HUDEP-2 (cell line): ENCODE measurements at regions not wholly inside any gene's neighbourhood (a gene's known extent, or its start where the extent isn't known, plus 50 kb on each side); places are given as distances from the start of the nearest gene placed in this dataset.
A peak's percentile ranks its signal among the peaks of the same experiment; 100 is the strongest.

Experiments
- DNase-seq, 76 experiments: peaks; one replicate each; lab custom pipeline; 2025; ENCODE audit not compliant: unreplicated experiment in 76 of 76; lab: John Stamatoyannopoulos, UW

DNA sequence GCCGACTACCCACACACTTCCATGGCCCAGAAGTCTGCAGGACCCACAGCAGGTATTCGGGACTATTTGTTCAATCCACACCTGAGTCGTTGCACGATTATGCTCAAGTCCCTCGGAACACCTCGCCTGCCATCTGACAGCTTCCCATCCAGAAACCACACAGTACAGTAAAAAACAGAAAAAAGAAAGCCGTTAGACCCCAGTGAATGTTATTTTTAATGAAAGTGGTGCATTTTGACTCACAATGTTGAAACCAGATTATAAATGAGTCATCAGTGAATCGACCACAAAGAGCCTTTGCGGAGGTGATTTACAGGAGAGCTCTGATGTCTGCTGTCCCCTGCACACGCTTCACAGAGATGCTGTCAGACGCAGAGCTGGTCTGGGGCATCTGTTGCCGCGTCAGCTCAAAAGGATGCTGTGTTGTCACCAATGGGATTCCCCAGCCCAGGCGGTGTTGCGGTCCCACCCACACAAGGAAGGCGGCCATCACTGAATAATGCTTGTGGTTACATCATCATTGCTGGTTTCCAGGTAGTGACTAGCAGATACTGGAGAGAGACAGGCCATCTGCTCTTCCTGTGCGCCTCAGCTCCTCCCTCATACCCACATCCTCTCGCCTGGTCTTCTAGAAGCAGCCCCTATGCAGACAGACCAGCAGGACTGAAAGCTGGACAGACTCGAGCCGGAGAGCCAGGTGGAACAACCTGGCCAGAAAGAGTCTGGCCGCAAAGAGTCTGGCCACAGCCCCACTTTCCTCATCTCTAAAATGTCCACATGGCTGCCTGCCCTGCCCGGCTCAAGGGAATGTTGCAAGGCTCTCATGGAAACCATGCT lies 116.8 kb downstream of the TOMM20 start:
- DNase-seq, result peak in 7 of 76 experiments; percentile 2 to 33 (median 15)

DNA sequence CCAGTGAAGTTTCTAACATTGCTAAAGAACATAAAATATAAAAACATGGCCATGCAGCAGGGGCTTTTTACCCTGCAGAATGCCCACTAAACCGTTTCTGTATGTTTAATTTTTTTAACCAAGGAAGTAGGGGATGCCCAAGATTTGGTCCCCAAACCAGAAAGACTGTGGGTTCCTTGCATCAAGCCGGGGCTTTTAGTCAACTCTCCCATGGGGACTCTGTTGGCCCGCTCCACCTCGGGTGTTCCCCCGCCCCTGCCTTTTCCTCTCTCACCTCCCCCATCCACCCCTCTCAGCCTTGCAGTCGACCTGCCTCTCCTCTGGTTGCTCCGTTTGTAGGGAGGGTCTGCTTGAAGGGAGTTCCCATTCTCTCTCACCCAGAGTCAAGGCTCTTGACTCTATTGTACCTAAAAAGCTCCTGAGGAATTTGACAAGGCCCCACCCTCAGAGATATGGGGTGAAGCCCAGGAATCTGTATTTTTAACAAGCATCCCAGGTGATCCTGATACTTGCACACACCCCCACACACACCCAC lies 117.5 kb downstream of the TOMM20 start:
- DNase-seq, result no peak

DNA sequence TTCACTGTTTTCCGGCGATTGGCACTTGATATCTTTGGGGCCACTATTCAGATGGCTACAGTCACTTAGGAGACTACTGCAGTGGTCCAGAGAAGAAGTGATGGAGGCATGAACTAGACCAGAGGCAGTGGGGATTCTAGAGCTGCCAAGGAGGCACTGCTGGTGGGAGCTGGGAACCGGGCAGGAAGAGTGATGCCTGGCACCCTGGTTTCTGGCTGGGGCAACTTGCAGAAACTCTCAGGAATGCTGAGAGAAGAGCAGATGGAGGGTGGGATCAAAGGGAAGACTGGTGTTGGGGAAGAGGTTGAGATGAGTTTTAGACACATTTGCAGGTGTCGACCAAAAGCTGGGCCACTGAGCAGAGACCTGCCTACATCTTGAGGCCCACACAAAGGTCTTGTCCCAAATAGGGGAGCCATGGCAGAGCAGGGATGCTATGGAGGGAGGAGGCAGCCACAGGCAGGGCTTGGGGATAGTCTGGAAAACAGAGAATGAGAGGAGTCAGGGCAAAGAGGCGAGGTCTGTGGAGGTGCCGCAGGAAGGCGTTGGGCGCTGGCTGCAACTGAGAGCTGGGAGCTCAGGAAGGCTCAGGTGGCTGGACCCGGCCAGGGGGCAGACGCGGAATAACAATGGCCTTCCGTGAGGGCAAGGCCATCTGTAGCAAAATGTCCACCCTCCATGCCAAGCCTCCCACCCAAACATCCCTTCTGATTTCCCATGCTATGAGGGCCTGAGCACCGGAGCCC lies 118.9 kb downstream of the TOMM20 start:
- DNase-seq, result no peak

DNA sequence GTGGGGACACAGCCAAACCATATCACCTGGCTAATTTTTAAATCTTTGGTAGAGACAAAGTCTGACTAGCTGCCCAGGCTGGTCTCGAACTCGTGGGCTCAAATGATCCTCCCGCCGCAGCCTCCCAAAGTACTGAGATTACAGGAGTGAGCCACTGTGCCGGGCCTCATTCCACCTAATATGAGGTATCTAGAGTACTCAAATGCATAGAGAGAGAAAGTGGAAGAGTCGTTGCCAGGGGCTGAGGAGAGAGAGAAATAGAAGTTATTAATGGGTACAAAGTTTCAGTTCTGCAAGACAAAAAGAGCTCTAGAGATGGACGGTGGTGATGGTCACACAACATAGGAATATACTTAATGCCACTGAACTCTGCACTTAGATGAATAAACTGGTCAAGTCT lies 119.6 kb downstream of the TOMM20 start:
- no peak for DNase-seq

DNA sequence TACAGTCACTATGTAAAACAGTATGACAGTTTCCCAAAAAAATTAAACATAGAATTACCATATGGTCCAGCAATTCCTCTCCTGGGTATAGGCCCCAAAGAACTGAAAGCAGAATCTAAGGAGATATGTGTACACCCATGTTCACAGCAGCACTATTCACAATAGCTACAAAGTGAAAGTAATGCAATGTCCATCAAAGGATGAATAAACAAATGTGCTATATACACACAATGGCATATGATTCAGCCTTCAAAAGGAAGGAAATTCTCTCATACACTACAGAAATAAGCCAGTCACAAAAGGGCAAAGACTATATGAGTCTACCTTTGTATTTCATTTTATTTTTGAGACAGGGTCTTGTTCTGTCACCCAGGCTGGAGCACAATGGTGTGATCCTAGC lies 120.4 kb downstream of the TOMM20 start:
- no peak for DNase-seq

DNA sequence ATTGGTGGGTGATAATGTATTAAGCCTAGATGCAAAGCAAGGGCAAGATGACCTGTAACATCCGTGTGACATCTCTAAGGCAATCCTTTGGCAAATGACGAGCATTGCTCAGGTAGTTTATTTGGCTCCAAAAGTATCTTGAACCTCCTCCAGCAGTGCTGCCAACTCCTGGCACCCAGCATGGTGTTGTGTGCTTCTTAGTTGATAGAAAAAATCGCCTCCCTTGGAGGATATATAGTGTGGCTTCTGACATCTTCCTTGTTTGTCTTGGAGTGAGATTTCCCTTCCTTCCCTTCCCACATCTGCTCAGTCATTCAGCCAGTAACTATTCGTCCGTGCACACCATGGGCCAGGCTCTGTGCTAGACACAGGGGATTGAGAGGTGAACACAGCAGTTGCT lies 121.8 kb downstream of the TOMM20 start:
- no peak for DNase-seq

DNA sequence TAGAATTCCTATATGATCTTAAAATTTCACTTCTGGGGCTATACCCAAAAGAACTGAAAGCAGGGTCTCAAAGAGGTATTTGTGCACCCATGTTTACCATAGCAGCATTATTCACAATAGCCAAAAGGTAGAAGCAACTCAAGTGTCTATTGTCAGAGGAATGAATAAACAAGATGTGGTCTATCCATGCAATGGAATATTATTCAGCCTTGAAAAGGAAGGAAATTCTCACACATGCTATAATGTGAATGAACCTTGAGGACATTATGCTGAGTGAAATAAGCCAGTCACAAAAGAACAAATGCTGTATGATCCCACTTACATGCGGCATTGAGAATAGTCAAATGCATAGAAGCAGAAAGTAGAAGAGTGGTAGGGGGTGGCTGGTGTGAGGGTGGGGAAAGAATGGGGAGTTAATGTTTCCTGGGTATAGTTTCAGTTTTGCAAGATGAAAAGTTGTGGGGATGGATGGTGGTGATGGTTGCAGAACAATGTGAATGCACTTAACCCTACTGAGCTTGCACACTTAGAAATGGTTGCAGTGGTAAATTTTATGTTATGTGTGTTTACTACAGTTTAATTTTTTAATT lies 122.4 kb downstream of the TOMM20 start:
- DNase-seq, result no peak

DNA sequence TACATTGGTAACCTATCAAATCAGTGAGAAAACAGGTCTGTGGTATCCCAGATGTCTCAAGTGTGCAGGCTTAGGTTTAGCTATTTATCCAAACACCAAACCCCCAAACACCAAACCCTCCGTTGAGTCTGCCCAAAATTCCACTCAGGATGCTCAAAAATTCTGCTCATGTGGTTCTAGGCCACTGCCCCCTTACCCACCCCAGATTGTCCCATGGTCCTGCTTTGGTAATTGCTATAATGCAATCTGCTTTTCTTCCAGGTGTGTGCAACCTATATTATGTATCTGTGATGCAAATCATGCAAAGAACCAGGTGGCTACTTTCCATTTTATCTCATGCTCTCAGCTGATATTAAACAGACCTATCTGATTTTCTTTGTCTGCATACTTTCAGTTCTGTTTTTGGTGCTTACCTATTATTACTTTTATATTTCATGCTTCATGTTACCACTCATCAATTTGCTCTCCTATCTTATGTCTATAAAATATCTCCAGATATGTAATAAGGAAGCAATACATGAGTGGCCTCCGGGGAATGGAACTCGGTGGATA lies 123.7 kb downstream of the TOMM20 start:
- DNase-seq, result no peak

DNA sequence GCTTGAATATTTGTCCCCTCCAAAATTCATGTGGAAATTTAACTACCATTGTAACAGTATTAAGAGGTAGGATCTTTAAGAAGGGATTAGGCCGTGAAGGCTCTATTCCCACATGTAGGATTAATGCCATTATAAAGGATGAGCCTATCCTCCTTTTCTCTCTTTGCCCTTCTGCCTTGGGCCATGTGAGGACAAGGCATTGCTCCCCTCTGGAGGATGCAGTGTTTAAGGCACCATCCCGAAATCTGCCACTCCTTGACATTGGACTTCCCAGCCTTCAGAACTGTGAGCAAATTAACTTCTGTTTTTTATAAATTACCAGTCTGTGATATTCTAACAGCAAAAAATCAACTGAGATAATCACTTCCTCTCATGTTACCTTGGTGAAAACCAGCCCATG lies 124.4 kb downstream of the TOMM20 start:
- no peak for DNase-seq

DNA sequence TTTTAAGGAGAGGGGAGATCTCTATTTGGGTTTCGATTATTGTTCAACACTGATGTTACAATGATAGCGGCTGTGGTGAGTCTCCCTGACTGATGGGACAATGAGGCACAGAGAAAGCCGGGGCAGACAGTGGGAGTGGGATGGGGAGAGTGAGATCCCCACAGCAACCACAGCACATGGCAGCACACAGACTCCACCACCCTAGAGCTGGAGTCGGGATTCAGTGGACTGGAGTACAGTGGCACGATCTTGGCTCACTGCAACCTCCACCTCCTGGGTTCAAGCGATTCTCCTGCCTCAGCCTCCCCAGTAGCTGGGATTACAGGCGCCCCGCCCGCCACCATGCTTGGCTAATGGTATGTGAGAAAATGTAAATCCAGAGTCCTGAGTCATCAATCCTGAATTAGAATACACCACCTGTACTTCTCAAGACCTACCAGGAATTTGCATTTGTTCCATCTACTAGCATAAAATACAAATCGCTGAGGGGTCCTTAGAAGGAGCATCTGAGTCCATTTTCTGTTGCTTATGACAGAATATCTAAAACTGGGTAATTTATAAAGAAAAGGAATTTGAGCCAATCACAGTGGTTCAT lies 125.8 kb downstream of the TOMM20 start:
- no peak for DNase-seq

DNA sequence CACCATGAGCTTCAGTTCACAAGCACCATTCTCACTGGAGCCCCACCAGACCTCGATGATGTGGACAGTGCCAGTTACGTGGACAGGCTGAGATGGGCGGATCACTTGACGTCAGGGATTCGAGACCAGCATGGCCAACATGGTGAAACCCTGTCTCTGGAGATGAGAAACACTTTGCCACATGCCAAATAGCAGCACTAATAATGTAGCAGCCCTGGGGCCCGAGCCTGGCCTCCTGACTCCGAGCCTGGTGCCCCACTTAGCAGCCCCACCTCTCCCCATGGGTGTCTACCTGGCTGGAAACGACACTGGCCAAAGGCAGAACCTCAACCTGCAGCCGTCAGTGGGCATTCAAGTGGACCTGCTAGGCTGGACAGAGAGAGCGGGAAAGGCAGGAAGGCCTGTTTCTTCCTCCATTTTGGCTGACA lies 129.1 kb downstream of the TOMM20 start:
- DNase-seq, result no peak

DNA sequence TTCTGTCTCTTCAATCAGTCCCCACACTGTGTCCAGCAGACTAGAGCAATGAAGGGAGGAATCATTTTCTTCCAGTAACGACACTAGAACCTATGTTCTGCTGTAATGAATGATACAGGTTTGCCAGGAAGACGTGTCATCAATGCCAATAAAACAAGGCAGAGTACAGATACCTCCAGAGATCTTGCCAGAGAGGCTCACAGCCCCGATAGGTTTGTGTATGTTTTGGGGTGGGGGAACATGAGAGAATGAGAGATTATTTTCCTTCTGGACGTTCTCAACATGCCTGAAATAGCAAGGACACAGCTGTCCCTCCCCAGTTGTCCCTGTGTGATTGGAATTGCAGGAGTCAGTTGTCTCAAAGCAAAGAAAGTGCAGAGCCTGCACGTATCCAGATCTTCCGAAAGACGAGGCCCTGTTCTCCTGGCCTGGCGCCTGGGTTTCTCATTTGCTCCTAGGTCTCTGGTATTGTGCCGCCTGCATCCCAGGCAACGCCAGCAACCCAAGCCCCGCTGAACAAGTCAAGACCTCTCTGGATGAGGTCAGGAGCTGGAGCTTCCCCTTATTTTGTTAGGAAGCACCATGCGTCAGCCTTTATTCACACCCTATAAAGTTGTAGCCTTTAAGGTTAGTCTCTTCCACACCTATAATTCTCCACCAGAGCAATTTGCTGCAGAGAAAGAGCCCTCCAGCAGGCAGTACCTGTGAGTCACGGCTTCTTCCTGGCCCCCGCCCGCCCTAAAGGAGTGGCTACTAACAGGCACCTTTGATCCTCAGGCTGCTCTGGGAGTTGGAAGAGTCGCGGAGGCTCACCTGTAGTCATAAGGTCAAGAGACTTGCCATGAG lies 130.5 kb downstream of the TOMM20 start:
- DNase-seq, result no peak

DNA sequence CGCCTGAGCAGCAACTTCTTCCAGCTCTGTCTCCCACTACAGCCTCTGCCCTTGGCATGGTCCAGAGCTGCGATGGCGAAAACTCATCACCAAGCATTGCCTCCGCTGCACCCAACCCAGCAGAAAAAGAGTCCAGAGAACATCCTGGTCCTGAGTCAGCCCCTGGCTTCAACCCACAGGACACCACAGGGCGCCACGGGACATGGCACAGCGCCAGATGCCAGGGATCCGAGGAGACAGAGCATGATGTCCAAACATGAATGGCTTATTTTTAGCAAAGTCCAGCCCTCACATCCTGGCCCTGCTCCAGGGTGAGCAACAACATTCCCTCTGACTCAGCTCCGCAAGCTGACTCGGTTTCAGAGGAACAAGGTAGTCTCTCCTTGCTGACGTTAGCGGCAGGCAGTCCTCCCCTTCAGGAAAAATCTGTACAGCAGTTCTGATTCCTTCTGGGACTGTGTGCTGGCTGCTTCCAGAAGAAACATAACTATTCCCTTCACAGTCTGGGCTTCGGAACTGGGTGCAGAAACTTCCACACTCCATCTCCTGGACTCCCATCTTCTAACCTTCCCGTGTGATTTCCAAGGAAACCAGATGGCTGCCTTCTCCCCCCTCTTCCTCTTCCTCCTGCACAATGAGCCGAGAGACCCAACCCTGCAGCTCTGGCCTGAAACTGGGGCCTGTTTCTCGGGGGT lies 131.3 kb downstream of the TOMM20 start:
- DNase-seq, result no peak

DNA sequence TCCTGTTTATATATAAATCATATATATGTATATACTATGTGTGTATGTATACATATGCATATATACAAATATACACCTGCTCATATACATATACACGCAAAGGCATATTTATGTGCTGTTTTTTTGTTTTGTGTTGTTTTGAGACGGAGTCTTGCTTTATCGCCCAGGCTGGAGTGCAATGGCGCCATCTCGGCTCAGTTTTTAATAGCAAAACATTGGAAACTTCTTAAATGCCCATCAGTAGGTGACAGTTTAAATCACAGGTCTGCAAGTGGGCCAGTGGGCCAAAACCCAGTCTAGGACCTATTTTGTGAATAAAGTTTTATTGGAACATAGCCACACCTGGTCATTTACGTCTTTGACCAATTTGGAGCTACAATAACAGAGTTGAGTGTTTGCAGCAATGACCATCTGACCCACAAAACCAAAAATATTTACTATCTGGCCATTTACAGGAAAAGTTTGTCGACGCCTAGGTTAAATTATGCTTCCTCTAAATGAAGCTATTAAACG lies 132.3 kb downstream of the TOMM20 start:
- no peak for DNase-seq

DNA sequence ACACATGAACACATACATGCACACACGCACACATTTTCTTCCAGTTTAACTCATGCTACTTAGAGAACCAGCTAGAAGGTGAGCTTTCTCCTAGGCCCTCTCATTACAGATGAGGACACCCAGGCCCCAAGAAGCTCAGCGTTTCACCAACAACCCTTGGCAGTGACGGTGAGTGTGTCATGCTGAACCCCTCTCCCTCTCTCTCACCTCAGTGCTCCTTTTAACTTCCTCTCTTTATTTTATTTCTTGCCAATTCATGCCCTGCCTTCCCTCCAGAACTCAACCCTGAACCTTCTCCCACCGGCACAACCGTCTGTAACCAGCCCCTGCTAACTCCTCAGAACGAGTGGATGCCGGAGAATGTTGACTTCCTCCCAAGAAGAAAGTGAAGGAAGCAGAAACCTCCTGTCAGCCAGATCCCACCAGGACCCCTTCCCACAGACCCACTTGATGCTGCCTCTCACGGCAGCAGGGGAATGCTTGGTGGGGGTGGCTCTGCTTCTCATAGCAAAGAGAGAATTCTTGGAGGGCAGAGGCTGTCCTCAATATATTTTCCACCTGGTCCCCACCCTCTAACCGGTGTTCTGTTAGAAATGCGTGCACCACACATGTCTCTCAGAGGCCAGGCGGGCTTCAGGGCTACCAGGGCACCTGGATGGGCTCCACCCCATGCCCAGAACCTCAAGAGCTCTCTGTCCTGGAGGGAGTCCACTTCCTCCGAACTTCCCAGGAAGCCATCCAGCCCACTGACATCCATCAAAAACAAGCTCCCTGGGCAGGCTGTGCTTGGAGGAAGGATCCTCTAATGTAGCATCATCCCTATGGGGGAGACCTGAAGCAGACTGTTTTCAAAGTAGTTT lies 134.0 kb downstream of the TOMM20 start:
- no peak for DNase-seq

DNA sequence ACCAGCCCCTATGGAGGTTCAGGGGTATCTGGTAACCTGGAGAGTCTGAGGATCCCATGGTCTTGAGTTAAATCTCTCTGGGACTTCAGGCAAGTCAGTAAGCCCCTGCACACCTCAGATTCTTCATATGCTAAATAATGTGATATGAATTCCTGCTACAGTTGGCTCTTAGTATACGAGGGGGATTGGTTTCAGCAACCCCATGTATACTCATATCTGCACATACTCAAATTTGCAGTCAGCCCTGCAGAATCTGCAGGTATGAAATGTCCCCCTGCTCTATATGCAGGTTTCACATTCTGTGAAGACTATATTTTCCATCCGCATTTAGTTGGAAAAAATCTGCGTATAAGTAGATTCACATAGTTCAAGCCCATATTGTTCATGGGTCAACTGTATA lies 136.6 kb downstream of the TOMM20 start:
- DNase-seq, result no peak

DNA sequence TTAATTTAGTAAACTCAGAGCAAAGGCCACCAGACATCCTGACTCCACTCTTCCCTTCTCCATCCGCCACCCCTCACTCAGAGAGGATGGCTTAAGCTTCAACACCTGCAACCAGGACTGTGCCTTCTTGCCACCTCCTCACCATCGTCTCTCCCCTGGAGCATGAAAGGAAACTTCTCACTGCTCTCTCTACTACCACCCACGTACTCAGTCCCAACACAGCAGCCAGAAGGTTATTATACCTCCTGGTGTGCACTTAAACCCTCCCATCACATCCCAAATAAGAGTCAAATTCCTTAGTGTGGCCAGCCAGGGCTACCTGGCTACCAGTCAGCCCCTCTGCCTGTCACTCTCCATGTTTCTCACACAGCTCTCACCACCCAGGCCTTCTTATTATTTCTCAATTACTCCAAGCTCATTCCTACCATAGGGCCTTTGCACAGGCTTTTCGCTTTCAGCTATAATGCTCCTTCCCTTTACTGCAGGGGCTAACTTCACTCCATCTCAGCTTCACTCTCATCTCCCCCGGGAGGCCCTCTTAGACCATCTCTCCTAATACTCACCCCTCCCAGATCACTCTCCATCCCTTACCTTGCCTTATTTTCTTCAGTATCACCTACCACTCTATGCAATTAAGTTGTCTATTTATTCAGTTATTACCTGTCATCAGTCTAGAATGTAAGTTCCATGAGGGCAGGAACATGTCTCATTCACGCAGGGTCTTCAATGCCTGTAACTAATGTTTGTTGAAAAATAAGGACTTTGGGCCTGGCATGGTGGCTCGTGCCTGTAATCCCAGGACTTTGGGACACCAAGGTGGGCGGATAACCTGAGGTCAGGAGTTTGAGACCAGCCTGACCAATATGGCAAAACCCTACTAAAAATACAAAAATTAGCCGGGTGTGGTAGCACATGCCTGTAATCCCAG lies 137.5 kb downstream of the TOMM20 start:
- DNase-seq, result no peak
